HG02798 (cell line): ENCODE measurements at regions not wholly inside any gene's neighbourhood (a gene's known extent, or its start where the extent isn't known, plus 50 kb on each side); places are given as distances from the start of the nearest gene placed in this dataset.

ENCODE experiments used
- ATAC-seq: cut with Tn5 transposase; IDR thresholded peaks from one replicate; pipeline ENCODE4 v1.9.1; 2021; ENCODE audit warnings: mild to moderate bottlenecking; ENCODE audit not compliant: unreplicated experiment, poor library complexity

DNA sequence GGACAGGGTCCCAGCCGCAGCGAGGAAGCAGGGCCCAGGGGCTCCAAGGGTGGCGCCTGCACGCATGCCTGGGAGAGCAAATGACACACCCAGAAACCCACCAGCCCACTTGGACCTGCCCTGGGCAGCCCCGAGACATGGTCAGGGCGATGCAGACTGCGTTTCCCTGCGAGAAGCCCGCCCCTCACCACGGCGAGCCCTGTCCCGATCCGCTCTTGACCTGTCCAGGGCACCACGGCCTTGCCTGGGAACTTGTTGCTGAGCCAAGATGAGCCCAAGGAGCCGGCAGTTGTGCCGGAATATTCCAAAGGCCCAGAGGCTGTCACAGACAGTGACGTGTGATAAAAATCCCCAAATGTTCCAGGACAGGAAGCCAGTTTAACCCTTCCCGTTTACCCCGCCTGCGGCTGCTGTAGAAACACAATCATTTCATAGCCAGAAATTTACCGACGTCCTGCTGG, 78.1 kb downstream of the SIK1 start:
- ATAC-seq, result no peak

DNA sequence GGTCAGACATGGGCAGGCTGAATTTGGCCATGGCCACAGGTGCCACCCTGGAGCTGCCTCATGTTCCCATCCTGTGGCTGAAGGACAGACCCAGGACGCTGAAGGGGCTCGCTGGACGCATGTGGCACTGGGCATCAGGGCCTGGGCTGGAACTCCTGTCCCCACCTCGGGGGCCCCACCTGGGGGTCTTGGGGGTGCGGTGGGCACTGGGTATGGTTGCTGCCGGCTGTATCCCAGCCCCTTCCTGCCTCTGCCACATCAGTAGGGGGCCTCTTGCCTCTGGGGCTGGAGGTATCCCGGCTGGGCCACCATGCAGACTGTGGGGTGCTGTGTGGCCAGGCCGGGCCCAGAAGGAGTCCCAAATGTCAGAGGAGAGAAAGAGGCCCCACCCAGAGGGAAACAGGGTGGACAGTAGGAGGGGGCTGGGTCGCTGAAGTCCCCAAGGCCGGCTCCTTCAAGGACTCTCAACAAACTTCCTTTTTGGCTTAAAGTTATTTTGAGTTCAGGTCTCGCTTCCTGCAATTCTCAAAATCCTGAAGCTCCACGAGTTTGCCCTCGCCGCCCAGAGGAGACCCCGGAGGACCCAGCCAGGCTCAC, 78.7 kb downstream of the SIK1 start:
- no peak for ATAC-seq

- no peak for ATAC-seq
Measured at GRCh38 chr21:43347461-43348169, 79.3 kb downstream of the SIK1 start.

GRCh38 chr21:43346551-43346950, 80.4 kb downstream of the SIK1 start:
- no peak for ATAC-seq

GRCh38 chr21:43345746-43346409, 81.1 kb downstream of the SIK1 start:
- no peak for ATAC-seq

- ATAC-seq, result no peak
Measured at GRCh38 chr21:43345046-43345745, 81.7 kb downstream of the SIK1 start.

DNA sequence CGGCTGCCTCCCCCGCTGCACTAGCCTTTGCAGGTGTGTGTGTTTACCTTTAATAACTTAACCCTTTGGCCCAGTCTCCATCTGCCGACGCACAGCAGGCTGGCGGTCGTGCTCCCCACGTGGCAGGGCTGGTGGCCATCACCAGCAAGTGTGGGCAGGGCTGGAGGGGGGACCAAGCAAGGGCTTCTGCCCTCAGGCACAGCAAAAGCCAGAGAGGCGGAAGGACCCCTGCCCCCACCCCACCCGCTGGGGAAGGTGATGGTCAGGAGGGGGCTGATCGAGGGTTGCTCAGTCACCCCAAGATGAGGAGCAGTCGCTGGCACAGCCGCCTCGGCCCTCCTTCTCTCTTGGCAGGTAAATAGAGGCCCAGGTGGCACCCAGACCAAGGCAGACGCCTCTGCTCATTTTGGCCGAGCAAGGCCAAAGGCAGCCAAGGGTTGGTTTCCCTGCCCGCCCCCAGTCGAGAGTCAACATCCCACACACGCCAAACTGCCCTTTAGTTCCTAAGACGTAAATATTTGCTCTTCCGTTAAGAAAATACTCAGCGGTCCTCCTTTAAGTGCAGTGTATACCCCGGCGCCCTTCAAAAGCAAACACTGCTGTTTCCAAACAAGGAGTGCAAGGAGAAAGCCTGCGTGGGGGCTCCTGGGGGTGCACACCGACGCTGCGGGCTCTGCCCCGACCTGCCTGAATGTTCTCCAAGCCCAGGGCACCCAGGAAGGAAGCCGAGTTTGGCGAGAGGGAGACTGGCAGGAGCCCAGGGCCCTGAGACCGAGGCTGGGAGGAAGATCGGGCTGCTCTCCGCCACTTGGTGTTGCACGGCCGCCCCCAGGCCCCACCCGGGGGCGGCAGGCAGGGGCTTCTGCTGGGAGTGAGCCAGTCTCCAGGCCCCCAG, 82.7 kb downstream of the SIK1 start:
- ATAC-seq, result no peak

DNA sequence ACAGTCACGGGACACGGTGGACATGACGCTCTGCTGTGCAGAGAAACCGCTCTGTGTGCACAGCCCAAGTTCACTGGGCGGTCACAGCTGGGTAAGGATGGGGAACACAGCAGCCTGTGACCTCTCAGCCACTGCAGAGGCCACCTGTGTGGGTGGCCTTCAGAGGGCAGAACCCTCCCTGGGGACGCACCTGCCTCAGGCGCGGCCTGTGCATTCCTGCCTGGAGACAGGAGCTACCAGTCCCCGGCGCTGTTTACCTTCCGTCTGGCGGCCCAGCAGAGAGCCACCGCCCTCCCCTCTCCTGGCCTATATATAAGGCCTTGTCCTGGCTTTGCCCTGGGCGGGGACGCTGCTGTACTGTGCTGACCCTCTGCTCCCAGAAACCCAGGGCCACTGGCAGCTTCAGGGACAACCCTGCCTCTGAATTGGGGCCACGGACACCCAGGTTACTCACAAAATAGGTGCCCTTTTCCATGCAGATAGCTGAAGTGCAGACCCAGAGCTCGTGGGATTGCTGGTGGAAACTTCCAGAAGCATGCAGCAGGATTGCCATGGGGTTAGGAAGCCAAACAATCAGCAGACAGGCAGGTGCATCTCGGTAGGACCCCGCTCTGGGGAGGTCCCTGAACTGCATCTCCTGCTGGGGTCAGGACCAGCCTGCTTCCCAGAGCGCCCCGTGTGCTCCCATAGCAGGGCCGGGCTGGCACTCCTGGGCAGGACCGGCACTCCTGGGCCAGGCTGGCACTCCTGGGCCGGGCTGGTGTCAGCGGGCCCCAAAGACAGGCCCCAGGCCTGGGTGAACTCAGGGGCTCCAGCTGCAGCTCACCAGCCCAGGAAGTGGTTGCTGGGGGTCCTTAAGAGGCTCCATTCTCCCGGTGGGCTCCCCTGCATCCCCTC, 83.6 kb downstream of the SIK1 start:
- ATAC-seq, result no peak

DNA sequence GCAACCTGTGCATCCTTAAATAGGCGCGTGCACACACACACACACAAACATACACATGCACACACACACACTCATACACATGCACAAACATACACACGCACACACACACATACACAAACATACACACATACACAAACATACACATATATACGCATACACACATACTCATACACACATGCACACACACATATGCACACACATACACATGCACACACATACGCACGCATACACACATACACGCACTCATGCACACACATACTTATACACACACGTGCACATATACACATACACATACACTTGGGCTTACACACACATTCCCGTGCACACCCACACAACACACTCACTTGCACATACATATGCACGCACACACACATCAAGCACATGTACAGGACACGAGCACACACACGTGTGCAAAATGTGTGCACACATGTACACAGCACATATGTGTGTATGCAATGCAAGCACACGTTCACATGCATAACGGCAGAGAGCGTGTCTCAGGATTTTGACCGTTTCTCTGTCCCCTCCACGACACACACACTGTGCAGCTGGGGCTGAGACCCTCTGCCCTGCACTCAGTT, 84.5 kb downstream of the SIK1 start:
- ATAC-seq, result no peak

DNA sequence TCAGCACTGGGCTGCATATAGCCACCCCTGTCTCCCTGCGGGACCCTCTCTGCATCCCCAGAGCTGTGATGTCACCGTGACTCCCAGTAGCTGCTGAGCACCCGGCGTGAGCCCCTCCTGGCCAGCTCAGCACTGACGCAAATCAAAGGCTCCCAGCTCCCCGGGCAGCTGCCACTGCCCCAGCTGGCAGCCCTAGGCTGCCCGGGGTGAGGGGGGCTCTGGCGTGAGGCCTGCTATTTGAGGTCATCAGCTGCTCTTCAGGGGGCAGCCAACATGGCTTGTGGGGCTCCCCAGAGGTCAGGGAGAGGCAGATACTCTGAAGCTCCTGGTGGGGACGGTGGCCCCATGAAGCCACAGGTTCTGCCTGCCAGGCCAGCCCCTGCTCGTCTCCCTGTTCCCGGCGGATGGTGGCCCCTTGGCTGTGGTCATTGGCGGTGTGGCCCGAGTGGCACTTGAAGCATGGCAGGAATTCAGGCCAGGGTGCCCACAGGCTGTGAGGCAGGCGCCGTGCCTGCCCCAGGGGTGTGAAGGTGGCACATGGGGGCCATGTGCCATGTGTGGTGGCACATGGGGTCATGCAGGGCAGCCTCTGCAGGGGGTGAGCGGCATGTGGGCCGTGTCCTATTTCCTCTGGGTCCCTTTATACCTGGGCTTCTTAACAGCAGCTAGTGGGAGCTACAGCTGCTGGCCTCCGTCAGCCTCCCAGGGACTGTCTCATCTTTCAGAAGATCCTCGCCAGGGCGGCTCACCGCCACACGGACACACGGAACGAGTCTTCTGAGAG, 85.4 kb downstream of the SIK1 start:
- no peak for ATAC-seq

GRCh38 chr21:43340491-43341377, 86.2 kb downstream of the SIK1 start:
- no peak for ATAC-seq

DNA sequence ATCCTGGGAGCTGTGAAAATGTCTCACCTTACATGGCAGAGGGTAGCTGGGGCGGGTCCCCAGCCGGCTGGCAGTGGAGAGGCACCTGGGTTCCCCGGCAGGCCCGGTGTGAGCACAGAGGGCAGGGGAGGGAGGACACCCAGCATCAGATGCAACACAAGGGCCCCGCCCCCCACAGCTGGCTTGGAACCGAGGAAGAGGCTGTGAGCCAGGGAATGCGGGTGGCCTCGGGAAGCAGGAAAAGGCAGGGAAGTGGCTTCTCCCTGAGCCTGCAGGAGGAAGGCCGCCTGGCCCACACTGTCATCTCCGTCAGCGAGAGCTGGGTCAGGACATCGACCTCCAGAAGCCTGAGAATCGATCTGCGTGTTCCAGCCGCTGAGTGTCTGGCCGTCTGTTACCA, 87.3 kb downstream of the SIK1 start:
- ATAC-seq, result no peak

DNA sequence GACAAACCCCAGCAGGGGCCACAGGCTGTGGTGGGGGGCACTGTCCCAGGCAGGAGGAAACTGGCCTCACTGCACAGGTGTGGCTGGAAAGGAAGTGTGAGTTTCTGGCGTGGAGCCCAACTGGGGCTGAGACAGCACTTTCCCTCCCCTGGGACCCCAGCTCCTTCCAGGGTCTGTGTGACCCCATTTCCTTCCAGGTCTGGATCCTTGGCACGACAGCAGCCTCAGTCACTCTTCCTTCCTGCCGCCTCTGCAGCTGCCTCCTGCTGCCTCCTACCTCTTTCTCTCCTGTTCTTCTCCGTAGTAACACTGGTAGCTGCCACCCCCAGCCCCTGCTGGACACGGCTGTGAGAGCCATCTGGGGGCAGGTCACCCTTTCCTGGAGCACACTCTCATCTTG, 88.0 kb downstream of the SIK1 start:
- ATAC-seq, result no peak

GRCh38 chr21:43337901-43338655, 88.9 kb downstream of the SIK1 start:
- no peak for ATAC-seq

GRCh38 chr21:43335119-43335518, 91.8 kb downstream of the SIK1 start:
- ATAC-seq, result no peak

- no peak for ATAC-seq
Measured at GRCh38 chr21:43334214-43334958, 92.5 kb downstream of the SIK1 start.
